Neural cell (in vitro differentiated cells): ENCODE measurements at regions not wholly inside any gene's neighbourhood (a gene's known extent, or its start where the extent isn't known, plus 50 kb on each side); places are given as distances from the start of the nearest gene placed in this dataset.

ENCODE experiments used
- CTCF ChIP-seq: fragments of 450-650 bp; IDR thresholded peaks from 2 replicates; pipeline ENCODE4 v1.5.1; 2014; ENCODE audit warnings: antibody characterized with exemption, mild to moderate bottlenecking, moderate library complexity; ENCODE audit not compliant: poor library complexity, severe bottlenecking
- EP300 ChIP-seq: fragments of 450-650 bp; conservative IDR thresholded peaks from 2 replicates; pipeline ENCODE4 v1.6.1; 2014; ENCODE audit warnings: antibody characterized with exemption, mild to moderate bottlenecking, moderate library complexity; ENCODE audit not compliant: poor library complexity, severe bottlenecking
- EZH2 ChIP-seq: fragments of 200-600, 300-800 bp; shearing (Covaris generic), sonication (generic); IDR thresholded peaks from 2 replicates; pipeline ENCODE4 v1.6.1; 2014; ENCODE audit warnings: antibody characterized with exemption, low read length, borderline replicate concordance, mild to moderate bottlenecking; ENCODE audit not compliant: insufficient read depth, poor library complexity, severe bottlenecking
- MXI1 ChIP-seq: fragments of 450-650 bp; conservative IDR thresholded peaks from 2 replicates; pipeline ENCODE4 v1.6.1; 2014; ENCODE audit warnings: antibody characterized with exemption, mild to moderate bottlenecking; ENCODE audit not compliant: poor library complexity, severe bottlenecking
- RAD21 ChIP-seq: fragments of 450-650 bp; conservative IDR thresholded peaks from 2 replicates; pipeline ENCODE4 v1.6.1; 2014; ENCODE audit warnings: antibody characterized with exemption, mild to moderate bottlenecking, moderate library complexity
- SMC3 ChIP-seq: fragments of 450-650 bp; conservative IDR thresholded peaks from 2 replicates; pipeline ENCODE4 v1.6.1; 2014; ENCODE audit warnings: antibody characterized with exemption, mild to moderate bottlenecking, moderate library complexity; ENCODE audit not compliant: poor library complexity
- TAF1 ChIP-seq: IDR thresholded peaks from 2 replicates; pipeline ENCODE4 v1.6.1; 2012; ENCODE audit warnings: low read depth

- TF ChIP-seq CTCF: no peak
- TF ChIP-seq SMC3: no peak
- no peak for TF ChIP-seq EZH2
- no peak for TF ChIP-seq RAD21
- no peak for TF ChIP-seq EP300
- no peak for TF ChIP-seq MXI1
- no peak for TF ChIP-seq TAF1
These were observed 448.4 kb upstream of the COBL start for GRCh38 chr7:51764976-51765375.
